Peyer's patch (tissue), 4 donors: ENCODE measurements at regions not wholly inside any gene's neighbourhood (a gene's known extent, or its start where the extent isn't known, plus 50 kb on each side); places are given as distances from the start of the nearest gene placed in this dataset.

Source experiments
- DNase-seq, 3 donors: peaks; one replicate each; pipeline ENCODE4 v3.0.0-alpha.2; 2017 to 2019
- H3K27ac ChIP-seq, 4 donors: fragments of 200-600 bp; sonication (generic); one replicate each; pipeline ENCODE4 v1.5.1; 2016 to 2019
- H3K27me3 ChIP-seq, 2 donors: fragments of 200-600 bp; sonication (generic); one replicate each; pipeline ENCODE4 v1.5.1; 2019
- H3K36me3 ChIP-seq, 3 donors: fragments of 200-600 bp; sonication (generic); one replicate each; pipeline ENCODE4 v1.5.1; 2016 to 2019
- H3K4me1 ChIP-seq, 4 donors: fragments of 200-600 bp; sonication (generic); one replicate each; pipeline ENCODE4 v1.5.1; 2016 to 2019
- H3K4me3 ChIP-seq, 4 donors: fragments of 200-600 bp; sonication (generic); 1 replicate in 3 of 4; 2 replicates in 1 of 4; pipeline ENCODE4 v1.5.1; 2016 to 2019; ENCODE audit warnings: mild to moderate bottlenecking in 1 of 4
- H3K9me3 ChIP-seq, 4 donors: fragments of 200-600 bp; sonication (generic); one replicate each; pipeline ENCODE4 v1.5.1; 2016 to 2019; ENCODE audit warnings: mild to moderate bottlenecking in 1 of 4
- CTCF ChIP-seq, 6 experiments: fragments of 450-650 bp in 4 of 6; fragments of 200-600 bp in 2 of 6; sonication (generic) in 1 of 6; IDR thresholded peaks; one replicate each; pipeline ENCODE4 v1.5.1; 2017 to 2019; ENCODE audit warnings: antibody characterized with exemption in 6 of 6, mild to moderate bottlenecking in 3 of 6, moderate library complexity in 1 of 6
- POLR2A ChIP-seq, 2 donors: fragments of 450-650 bp; IDR thresholded peaks; one replicate each; pipeline ENCODE4 v1.5.1; 2017; ENCODE audit warnings: antibody characterized with exemption in 2 of 2, mild to moderate bottlenecking in 2 of 2, moderate library complexity in 2 of 2

- no peaks in the 10 kb centered on the region for H3K27me3 ChIP-seq
- H3K9me3 ChIP-seq: no peaks in the 10 kb centered on the region
- H3K27ac ChIP-seq: no peak overlapping the region
- no peaks in the 10 kb centered on the region for H3K4me1 ChIP-seq
- TF ChIP-seq CTCF (IDR thresholded peaks at IDR 0.05) (no peak), POLR2A (IDR thresholded peaks at IDR 0.05) (no peak)
- no peak overlapping the region for H3K4me3 ChIP-seq
- no peak for DNase-seq
- H3K36me3 ChIP-seq: no peaks in the 10 kb centered on the region
Measured at GRCh38 chr9:119609277-119609971, 240.2 kb upstream of the BRINP1 start.

DNA sequence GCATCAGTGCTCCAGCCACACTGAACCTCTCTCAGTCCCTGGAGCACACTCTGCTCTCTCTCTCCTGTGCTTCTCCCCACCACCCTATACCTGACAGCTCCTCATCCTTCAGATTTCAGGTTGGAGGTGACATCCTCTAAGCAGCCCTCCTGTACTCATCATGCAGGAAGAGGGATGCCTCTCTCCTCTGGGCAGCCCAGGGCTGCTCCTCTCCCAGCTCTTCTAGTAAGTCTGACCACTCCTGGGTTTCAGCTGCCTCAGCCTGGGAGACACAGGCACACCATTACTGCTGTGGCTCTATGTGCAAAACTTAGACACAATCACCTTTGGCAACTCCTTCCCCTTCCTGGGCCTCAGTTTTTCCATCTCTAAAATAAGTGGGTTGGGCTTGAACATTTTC is 232.4 kb upstream of the BRINP1 start:
- Histone ChIP-seq H3K4me1 (no peaks in the 10 kb centered on the region), H3K36me3 (no peaks in the 10 kb centered on the region), H3K27me3 (no peaks in the 10 kb centered on the region), H3K4me3 (no peak overlapping the region), H3K9me3 (no peaks in the 10 kb centered on the region), H3K27ac (no peak overlapping the region)
- DNase-seq: no peak
- no peak for TF ChIP-seq CTCF (IDR thresholded peaks at IDR 0.05)
- TF ChIP-seq POLR2A (IDR thresholded peaks at IDR 0.05): no peak

GRCh38 chr9:119597499-119597898 is 228.3 kb upstream of the BRINP1 start:
- Histone ChIP-seq H3K4me3 (no peak overlapping the region), H3K9me3 (no peaks in the 10 kb centered on the region), H3K27me3 (no peaks in the 10 kb centered on the region), H3K4me1 (no peaks in the 10 kb centered on the region), H3K36me3 (no peaks in the 10 kb centered on the region), H3K27ac (no peak overlapping the region)
- TF ChIP-seq CTCF (IDR thresholded peaks at IDR 0.05): no peak
- no peak for TF ChIP-seq POLR2A (IDR thresholded peaks at IDR 0.05)
- DNase-seq: no peak

DNA sequence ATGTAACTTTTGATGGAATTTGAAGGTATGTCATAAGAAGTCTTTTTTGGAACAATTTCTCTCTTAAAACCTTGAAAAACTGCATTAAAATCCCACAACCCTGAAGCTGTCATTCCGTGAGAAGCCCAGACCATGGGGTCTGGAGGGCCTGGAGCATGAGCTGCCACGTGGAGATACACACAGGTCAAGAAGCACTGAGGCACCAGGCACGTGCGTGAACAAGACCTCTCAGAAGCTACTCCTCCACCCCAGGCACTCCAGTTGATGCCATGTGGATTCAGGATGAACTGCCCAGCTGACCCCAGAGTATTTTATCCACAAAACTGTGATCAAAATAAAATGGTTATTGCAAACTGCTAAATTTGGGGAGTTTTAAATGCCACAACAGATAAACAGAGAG is 227.5 kb upstream of the BRINP1 start:
- TF ChIP-seq CTCF (IDR thresholded peaks at IDR 0.05) (no peak), POLR2A (IDR thresholded peaks at IDR 0.05) (no peak)
- no peaks in the 10 kb centered on the region for H3K9me3 ChIP-seq
- no peak for DNase-seq

DNA sequence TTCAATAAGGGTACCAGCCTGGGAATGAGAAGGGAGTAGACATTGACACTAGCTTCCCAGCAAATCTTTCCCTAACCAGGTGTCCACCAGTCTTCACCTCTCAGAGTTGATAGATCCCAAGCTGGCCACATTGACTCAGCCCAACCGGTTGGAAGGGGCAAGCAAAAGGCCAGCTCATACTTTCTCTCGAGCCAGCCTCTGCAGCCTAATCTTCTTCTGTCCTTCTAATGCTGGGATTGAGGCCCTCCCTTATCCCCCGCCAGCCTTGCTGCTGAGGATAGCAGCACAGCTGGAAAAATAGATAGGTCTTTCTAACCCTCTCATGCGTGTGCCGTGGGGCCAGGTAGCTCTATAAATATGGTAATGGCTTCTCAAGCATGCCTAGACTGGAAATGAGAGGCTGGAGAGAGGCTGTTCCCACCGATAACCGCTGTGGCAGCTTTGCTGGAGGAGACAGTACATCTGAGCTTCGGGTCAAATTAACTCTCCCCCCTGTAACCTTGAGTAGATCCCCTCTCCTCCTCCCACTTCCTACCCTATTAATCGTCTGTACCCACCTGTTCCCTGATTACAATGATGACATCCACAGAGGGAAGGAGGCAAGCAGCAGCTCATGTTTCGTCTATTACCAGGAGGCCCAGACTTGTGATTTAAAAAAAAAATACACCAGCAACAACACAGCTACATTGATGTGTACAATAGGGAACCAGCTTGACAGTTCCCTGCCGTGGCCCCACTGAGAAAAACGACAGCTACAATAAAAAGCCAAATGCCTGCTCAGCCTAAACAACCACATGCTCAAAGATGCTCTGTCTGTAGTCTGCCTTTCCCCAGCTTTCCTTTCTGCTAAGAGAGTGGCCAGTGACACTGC is 219.9 kb upstream of the BRINP1 start:
- Histone ChIP-seq H3K4me1 (no peaks in the 10 kb centered on the region), H3K36me3 (no peaks in the 10 kb centered on the region), H3K27ac (no peak overlapping the region), H3K4me3 (no peak overlapping the region), H3K9me3 (no peaks in the 10 kb centered on the region), H3K27me3 (no peaks in the 10 kb centered on the region)
- TF ChIP-seq POLR2A (IDR thresholded peaks at IDR 0.05) (no peak), CTCF (IDR thresholded peaks at IDR 0.05) (no peak)
- DNase-seq: no peak

More for the DNA sequence above, 227.5 kb upstream of the BRINP1 start:
- Histone ChIP-seq H3K27ac (no peak overlapping the region), H3K4me1 (no peaks in the 10 kb centered on the region), H3K4me3 (no peak overlapping the region), H3K36me3 (no peaks in the 10 kb centered on the region), H3K27me3 (no peaks in the 10 kb centered on the region)
